Stimulated activated naive B cell treated with anti-CD40 and anti-IgM and Interleukin-4, amounts not matched to agents 10 μg/mL and 1 μg/mL and 100 μg/mL, for 72 hours (primary cell): ENCODE measurements at regions not wholly inside any gene's neighbourhood (a gene's known extent, or its start where the extent isn't known, plus 50 kb on each side); places are given as distances from the start of the nearest gene placed in this dataset.

ENCODE experiments used
- ATAC-seq, 2 donors: fragments of 150-1000 bp; cut with Tn5 transposase; replicated peaks; 2 replicates each; pipeline ENCODE4 v1.10.0; 2021; ENCODE audit warnings: moderate library complexity in 1 of 2
- DNase-seq: peaks from one replicate; pipeline ENCODE4 v3.0.0; 2021
- H3K27ac Mint-ChIP-seq: one replicate; pipeline ENCODE4 v1.8.0; 2022; ENCODE audit warnings: mild to moderate bottlenecking, mixed read lengths
- H3K27me3 Mint-ChIP-seq, 2 donors: one replicate each; pipeline ENCODE4 v1.8.0; 2022; ENCODE audit warnings: mixed read lengths in 2 of 2
- H3K36me3 Mint-ChIP-seq, 2 donors: one replicate each; pipeline ENCODE4 v1.8.0; 2022; ENCODE audit warnings: mixed read lengths in 2 of 2, mild to moderate bottlenecking in 1 of 2
- H3K4me1 Mint-ChIP-seq, 2 donors: one replicate each; pipeline ENCODE4 v1.8.0; 2022; ENCODE audit warnings: mixed read lengths in 2 of 2, mild to moderate bottlenecking in 1 of 2
- H3K4me3 Mint-ChIP-seq, 2 donors: one replicate each; pipeline ENCODE4 v1.8.0; 2022; ENCODE audit warnings: mild to moderate bottlenecking in 2 of 2, mixed read lengths in 2 of 2, moderate library complexity in 1 of 2
- H3K9me3 Mint-ChIP-seq, 2 donors: one replicate each; pipeline ENCODE4 v1.8.0; 2022; ENCODE audit warnings: mixed read lengths in 2 of 2, mild to moderate bottlenecking in 1 of 2

DNA sequence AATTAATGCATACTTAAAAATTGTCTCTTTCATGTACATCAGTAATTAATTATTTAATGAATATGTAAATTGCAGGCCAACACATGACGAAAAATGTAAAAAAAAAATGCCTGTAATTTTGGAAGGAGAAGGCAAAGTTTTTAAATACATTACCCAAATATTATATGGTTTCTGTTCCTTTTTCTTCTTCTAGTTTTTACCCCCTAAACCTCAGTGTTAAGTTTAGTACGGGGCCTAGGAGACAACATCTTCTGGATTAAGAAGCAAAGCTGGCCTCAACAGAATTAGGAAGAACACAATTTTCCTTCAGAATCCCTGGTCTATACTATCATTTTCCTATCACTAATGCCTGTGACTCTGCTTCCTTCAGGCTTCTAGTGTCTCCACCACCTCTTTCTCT is 459.3 kb upstream of the NRP1 start:
- H3K4me3 Mint-ChIP-seq: no peak overlapping the region
- peaks cover 0 to 3% of the 10 kb centered on the region in 2 donors for H3K9me3 Mint-ChIP-seq
- H3K27ac Mint-ChIP-seq: no peak overlapping the region
- H3K27me3 Mint-ChIP-seq: no peaks in the 10 kb centered on the region
- ATAC-seq: no peak
- H3K36me3 Mint-ChIP-seq: no peaks in the 10 kb centered on the region
- peaks cover 0 to 5% of the 10 kb centered on the region in 2 donors for H3K4me1 Mint-ChIP-seq
- DNase-seq: no peak

DNA sequence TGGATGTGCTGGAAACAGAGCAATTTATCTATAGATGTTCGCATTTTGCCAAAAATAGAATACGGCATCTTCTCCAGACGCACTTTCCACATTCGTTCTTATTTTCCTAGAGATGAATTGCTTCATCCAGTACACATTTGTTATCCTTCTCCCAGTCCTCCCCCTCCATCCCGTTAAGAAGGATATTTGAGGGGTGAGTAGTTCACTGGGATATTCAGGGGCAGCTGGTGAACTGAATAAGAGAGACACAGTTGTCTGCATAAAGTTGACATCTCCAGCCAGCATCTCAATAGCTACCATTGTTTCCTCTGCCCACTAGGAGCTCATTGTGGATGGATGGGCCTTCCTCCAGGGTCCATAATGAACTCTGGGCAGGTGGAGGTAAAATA is 456.8 kb upstream of the NRP1 start:
- no peaks in the 10 kb centered on the region for H3K27me3 Mint-ChIP-seq
- ATAC-seq: no peak

GRCh38 chr10:33790521-33791271 is 456.2 kb upstream of the NRP1 start:
- no peak for DNase-seq
- H3K27me3 Mint-ChIP-seq: no peaks in the 10 kb centered on the region
- H3K9me3 Mint-ChIP-seq: peaks cover 0 to 1% of the 10 kb centered on the region in 2 donors
- H3K4me3 Mint-ChIP-seq: no peak overlapping the region
- H3K27ac Mint-ChIP-seq: no peak overlapping the region
- H3K4me1 Mint-ChIP-seq: peaks cover 0 to 5% of the 10 kb centered on the region in 2 donors
- ATAC-seq: no peak
- no peaks in the 10 kb centered on the region for H3K36me3 Mint-ChIP-seq

More for the DNA sequence above, 456.8 kb upstream of the NRP1 start:
- H3K9me3 Mint-ChIP-seq: peaks cover 0 to 1% of the 10 kb centered on the region in 2 donors
- no peak overlapping the region for H3K4me3 Mint-ChIP-seq
- no peak for DNase-seq
- no peaks in the 10 kb centered on the region for H3K36me3 Mint-ChIP-seq
- peaks cover 0 to 5% of the 10 kb centered on the region in 2 donors for H3K4me1 Mint-ChIP-seq
- no peak overlapping the region for H3K27ac Mint-ChIP-seq

DNA sequence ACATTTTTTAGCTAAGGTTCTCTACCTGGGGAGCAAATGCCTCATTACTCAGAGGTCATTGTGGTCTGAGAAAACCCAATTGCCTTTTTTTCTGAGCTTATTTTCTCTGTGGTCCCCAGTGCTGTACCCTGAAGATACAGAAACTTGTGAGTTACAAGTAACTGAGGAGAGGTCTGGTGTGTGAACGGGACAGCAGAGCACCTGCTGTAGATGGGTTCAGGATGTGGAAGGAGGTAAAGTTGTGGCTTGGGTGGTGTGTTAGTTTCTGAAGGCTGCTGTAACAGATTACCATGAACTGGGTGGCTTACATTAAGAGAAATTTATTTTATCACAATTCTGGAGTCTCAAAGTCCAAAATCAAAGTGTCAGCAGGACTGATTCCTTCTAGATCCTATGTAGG is 449.1 kb upstream of the NRP1 start:
- peaks cover 1 to 6% of the 10 kb centered on the region in 2 donors for H3K9me3 Mint-ChIP-seq
- DNase-seq (no peak), ATAC-seq (no peak)
- no peak overlapping the region for H3K27ac Mint-ChIP-seq
- H3K27me3 Mint-ChIP-seq: no peaks in the 10 kb centered on the region
- H3K4me3 Mint-ChIP-seq: no peak overlapping the region
- no peaks in the 10 kb centered on the region for H3K4me1 Mint-ChIP-seq
- H3K36me3 Mint-ChIP-seq: no peaks in the 10 kb centered on the region

DNA sequence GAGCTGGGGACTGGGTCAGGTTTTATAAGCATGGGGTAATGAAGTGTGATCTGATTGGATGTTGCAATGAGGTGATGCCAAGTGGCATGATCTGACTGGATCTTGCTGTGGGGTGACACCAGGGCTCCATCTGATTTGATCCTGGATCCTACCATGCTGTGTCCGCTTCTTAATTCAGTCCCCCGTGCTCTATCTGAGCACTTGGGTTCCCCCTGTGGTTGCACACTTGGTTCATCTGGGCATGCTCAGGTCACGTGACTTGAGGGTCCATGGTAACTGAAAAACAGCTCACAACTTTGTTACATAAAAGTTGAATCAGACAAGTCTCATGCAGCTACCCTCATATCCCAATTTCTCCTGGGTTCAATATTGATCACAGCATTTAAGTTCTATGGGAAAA is 448.6 kb upstream of the NRP1 start:
- Mint-ChIP-seq H3K27ac (no peak overlapping the region), H3K9me3 (peaks cover 1 to 6% of the 10 kb centered on the region in 2 donors), H3K4me1 (no peaks in the 10 kb centered on the region), H3K27me3 (no peaks in the 10 kb centered on the region), H3K36me3 (no peaks in the 10 kb centered on the region), H3K4me3 (no peak overlapping the region)
- no peak for DNase-seq
- no peak for ATAC-seq

DNA sequence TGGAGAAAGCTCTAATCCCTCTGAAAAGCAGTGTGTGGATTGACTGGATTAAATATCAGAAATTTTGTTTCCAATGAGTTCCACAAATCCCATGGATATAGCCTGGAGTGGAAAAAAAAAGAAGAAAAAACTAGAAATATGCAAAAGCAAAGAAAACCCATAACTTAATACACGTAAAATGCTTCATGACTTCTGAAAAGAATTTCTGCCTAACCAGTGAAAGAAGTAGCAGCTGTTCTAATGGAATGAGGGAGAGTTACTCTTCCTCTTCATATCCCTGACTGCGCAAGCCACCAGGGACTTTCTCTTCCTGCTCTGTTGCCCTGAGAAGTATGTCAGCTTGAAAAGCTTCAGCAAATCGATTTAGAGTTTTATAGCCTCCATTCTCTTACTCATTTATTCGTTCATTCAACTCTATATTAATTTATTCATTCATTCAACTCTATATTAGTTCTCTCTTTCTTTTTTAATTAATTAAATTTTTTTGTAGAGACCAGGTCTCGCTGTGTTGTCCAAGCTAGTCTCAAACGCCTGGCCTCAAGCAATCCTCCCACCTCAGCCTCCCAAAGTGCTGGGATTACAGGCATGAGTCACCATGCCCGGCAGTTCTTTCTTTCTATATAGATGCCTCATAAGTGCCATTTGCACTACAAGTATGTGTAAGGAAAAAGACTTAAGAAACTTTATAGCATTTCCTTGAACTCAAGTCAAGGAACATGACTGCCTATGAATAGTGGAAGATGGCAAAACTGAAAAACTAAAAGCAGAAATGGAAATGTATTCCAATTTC is 447.3 kb upstream of the NRP1 start:
- peaks cover 1 to 6% of the 10 kb centered on the region in 2 donors for H3K9me3 Mint-ChIP-seq
- DNase-seq: no peak
- no peak overlapping the region for H3K27ac Mint-ChIP-seq
- H3K4me3 Mint-ChIP-seq: no peak overlapping the region
- H3K27me3 Mint-ChIP-seq: no peaks in the 10 kb centered on the region
- no peak for ATAC-seq
- H3K36me3 Mint-ChIP-seq: no peaks in the 10 kb centered on the region
- H3K4me1 Mint-ChIP-seq: peaks cover 3 to 5% of the 10 kb centered on the region in 2 donors

- Mint-ChIP-seq H3K36me3 (no peaks in the 10 kb centered on the region), H3K27ac (no peak overlapping the region), H3K27me3 (no peaks in the 10 kb centered on the region), H3K9me3 (peaks cover 1 to 6% of the 10 kb centered on the region in 2 donors), H3K4me3 (no peak overlapping the region), H3K4me1 (peaks cover 11 to 13% of the 10 kb centered on the region in 2 donors)
- DNase-seq: no peak
- ATAC-seq: no peak
Measured at GRCh38 chr10:33780961-33781360, 446.5 kb upstream of the NRP1 start.

- no peaks in the 10 kb centered on the region for H3K27me3 Mint-ChIP-seq
- H3K27ac Mint-ChIP-seq: no peak overlapping the region
- no peak for DNase-seq
- no peak overlapping the region for H3K4me3 Mint-ChIP-seq
- H3K36me3 Mint-ChIP-seq: no peaks in the 10 kb centered on the region
- peaks cover 29 to 44% of the 10 kb centered on the region in 2 donors for H3K4me1 Mint-ChIP-seq
- no peak for ATAC-seq
- peaks cover 0 to 5% of the 10 kb centered on the region in 2 donors for H3K9me3 Mint-ChIP-seq
Measured at GRCh38 chr10:33777223-33777622, 442.8 kb upstream of the NRP1 start.

DNA sequence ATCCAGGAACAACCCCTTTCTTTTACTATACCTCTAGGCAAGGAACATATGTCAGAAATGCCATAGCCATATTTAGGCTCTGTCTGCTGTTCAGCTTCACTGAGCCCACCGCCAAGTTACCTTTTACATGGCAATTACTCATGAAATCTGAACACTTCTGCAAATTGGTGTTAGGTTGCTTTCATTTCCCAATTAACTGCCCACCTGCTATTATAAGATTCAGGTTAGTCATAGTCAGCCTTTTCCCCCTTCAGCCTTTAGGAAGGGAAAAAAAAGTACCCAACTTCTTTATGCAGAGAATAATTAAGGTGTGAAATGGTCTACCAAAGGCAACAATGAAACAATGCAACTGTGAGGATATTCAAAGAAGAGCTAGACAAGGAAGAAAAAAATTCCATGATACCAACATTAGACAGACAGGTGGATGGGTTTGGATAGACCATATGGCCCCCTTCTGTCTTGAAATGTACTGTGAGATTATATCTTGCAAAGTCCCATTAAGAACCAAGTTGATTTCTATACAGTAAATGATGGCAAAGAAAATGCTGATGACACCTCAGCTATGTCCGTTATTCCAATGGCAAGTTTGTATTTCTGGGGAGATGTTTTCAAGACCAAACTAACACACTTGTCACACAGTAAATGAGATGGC is 442.1 kb upstream of the NRP1 start:
- Mint-ChIP-seq H3K36me3 (no peaks in the 10 kb centered on the region), H3K4me3 (no peak overlapping the region), H3K9me3 (peaks cover 0 to 3% of the 10 kb centered on the region in 2 donors), H3K27ac (no peak overlapping the region), H3K27me3 (no peaks in the 10 kb centered on the region), H3K4me1 (peaks cover 31 to 48% of the 10 kb centered on the region in 2 donors)
- ATAC-seq (peak; percentile 73 to 81), DNase-seq (no peak)

DNA sequence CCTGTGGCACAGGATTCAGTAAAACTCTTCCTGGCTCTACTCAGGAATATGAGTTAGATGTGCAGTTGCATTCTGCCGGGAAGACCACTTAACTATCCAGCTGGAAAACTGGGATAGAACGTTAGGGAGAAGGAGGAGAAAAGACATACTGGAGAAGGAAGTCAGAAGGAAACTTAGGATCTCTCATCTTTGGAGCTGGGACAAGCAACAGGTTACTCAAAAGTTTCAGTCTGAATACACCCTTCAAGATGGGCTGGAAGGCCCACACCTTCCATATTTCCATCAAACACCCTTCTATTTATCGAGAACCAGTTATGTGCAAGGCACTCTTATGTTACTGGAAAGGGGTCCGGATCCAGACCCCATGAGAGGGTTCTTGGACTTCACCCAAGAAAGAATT is 440.4 kb upstream of the NRP1 start:
- ATAC-seq: no peak
- no peak for DNase-seq
- Mint-ChIP-seq H3K4me3 (no peak overlapping the region), H3K27me3 (no peaks in the 10 kb centered on the region), H3K27ac (no peak overlapping the region), H3K9me3 (peaks cover 0 to 3% of the 10 kb centered on the region in 2 donors), H3K36me3 (no peaks in the 10 kb centered on the region), H3K4me1 (peaks cover 31 to 48% of the 10 kb centered on the region in 2 donors)

DNA sequence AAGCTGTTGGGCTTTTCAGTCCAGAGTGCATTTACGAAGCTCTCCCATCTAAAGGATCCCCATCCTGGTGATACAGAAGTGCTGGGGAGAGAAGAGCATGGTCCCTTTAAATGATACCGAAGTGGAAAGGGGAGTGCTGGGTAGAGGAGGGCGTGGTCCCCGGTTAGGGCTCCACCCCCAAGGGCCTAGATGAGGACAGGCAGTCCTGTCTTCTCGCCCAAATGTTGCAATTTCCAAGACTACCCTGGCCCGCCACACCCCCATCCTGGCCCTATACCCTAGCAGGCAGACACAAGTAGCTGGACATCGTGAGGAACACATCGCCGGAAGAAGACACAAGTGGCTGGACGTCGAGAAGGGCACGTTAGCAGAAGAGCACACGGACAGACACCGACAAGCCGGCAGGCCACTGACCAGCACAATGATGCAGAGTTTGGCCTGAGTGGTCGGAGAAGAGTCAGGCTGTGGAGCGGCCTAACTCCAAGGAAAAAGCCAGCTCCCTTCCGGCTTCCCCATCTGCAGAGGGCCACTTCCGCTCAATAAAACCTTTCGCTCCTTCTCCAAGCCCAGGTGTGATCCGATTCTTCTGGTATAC is 439.5 kb upstream of the NRP1 start:
- DNase-seq: no peak
- Mint-ChIP-seq H3K4me1 (peaks cover 31 to 48% of the 10 kb centered on the region in 2 donors), H3K27ac (peak overlapping the region; percentile 10), H3K27me3 (no peaks in the 10 kb centered on the region), H3K36me3 (no peaks in the 10 kb centered on the region), H3K4me3 (no peak overlapping the region), H3K9me3 (peaks cover 0 to 3% of the 10 kb centered on the region in 2 donors)
- ATAC-seq: no peak

DNA sequence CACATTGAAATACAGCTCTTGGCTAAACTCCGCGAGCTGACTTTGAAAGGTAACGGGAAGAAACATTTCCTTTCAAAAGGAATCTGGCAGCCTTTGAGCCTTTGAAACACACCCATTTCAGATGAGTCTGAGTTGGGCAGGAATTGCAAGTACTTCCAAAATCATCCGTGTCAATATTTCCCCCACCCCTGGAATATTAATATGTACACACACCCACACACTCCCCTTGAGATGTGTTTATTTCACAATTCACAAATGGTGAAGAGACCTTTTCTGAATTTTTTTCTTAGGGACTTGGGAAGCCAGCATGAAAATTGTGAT is 438.7 kb upstream of the NRP1 start:
- no peak for DNase-seq
- peak overlapping the region in 1 of 2 donors; percentile 26 for H3K4me3 Mint-ChIP-seq
- no peak overlapping the region for H3K27ac Mint-ChIP-seq
- H3K27me3 Mint-ChIP-seq: no peaks in the 10 kb centered on the region
- ATAC-seq: no peak
- peaks cover 31 to 48% of the 10 kb centered on the region in 2 donors for H3K4me1 Mint-ChIP-seq
- H3K9me3 Mint-ChIP-seq: peaks cover 0 to 3% of the 10 kb centered on the region in 2 donors
- H3K36me3 Mint-ChIP-seq: no peaks in the 10 kb centered on the region

- DNase-seq (no peak), ATAC-seq (peak; percentile 51 to 58)
- Mint-ChIP-seq H3K27me3 (no peaks in the 10 kb centered on the region), H3K4me3 (peak overlapping the region; percentile 26 to 27), H3K27ac (peak overlapping the region; percentile 20), H3K4me1 (peaks cover 31 to 48% of the 10 kb centered on the region in 2 donors), H3K9me3 (peaks cover 0 to 3% of the 10 kb centered on the region in 2 donors), H3K36me3 (no peaks in the 10 kb centered on the region)
Measured at GRCh38 chr10:33772370-33773252, 438.1 kb upstream of the NRP1 start.
